ENCODE measurements at regions not wholly inside any gene's neighbourhood (a gene's known extent, or its start where the extent isn't known, plus 50 kb on each side); places are given as distances from the start of the nearest gene placed in this dataset.

DNA sequence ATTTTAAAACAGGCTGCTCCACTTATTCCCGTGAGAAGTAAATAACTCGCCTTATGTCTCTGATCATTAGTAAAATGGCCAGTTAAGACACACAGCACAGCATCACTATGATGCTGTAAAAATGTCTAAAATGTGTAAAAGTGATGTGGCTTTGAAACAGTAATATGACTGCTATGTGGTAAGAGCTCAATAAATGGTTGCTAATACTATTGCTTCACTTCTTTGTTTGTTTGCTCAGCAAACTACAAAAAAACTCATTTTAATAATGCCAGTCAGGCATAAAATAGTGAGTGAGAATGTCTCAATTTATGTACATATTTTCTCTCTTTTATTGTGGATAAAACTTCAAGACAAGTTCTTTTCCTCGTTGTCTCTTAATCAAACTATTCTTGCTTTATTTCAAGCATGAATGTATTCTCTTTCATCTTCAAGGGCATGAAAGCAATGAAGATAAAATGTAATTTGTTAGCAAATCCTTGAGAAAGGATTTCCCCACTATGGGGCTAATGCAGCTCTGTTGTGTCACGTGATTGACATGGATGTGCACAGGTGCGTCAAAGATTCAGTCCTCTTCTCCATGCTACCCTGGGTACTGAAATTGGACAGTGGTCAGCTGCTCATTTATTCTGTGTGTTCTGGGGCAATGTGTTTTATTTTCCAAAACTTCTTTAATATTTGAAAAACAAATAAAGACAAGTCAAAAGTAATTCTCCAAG lies 387.2 kb downstream of the TRIB2 start:
- no peak for TF ChIP-seq POLR2A (IDR thresholded peaks at IDR 0.05; ENCODE audit: low read depth, low read length)
- TF ChIP-seq POLR2AphosphoS5 (IDR thresholded peaks at IDR 0.05; ENCODE audit: low read depth, low read length): no peak
- TF ChIP-seq POU2F2 (IDR thresholded peaks at IDR 0.05; ENCODE audit: low read depth, low read length): no peak
- no peak for TF ChIP-seq TAF1 (IDR thresholded peaks at IDR 0.05; ENCODE audit: low read depth, low read length)
- no peak for TF ChIP-seq PAX5 (IDR thresholded peaks at IDR 0.05; ENCODE audit: insufficient read depth, low read length, severe bottlenecking)
- TF ChIP-seq SPI1 (IDR thresholded peaks at IDR 0.05; ENCODE audit: low read depth, low read length): no peak
- FAIRE-seq (no peak), DNase-seq (ENCODE audit: insufficient read length, low spot score) (no peak)

- TF ChIP-seq POU2F2 (IDR thresholded peaks at IDR 0.05; ENCODE audit: low read depth, low read length): no peak
- TF ChIP-seq PAX5 (IDR thresholded peaks at IDR 0.05; ENCODE audit: insufficient read depth, low read length, severe bottlenecking): no peak
- TF ChIP-seq POLR2AphosphoS5 (IDR thresholded peaks at IDR 0.05; ENCODE audit: low read depth, low read length): no peak
- TF ChIP-seq SPI1 (IDR thresholded peaks at IDR 0.05; ENCODE audit: low read depth, low read length): no peak
- no peak for TF ChIP-seq TAF1 (IDR thresholded peaks at IDR 0.05; ENCODE audit: low read depth, low read length)
- TF ChIP-seq POLR2A (IDR thresholded peaks at IDR 0.05; ENCODE audit: low read depth, low read length): no peak
- no peak for DNase-seq (ENCODE audit: insufficient read length, low spot score)
- FAIRE-seq: no peak
Measured at GRCh38 chr2:13104723-13105122, 388.0 kb downstream of the TRIB2 start.

- FAIRE-seq (no peak), DNase-seq (ENCODE audit: insufficient read length, low spot score) (no peak)
- TF ChIP-seq POLR2A (IDR thresholded peaks at IDR 0.05; ENCODE audit: low read depth, low read length): no peak
- no peak for TF ChIP-seq PAX5 (IDR thresholded peaks at IDR 0.05; ENCODE audit: insufficient read depth, low read length, severe bottlenecking)
- no peak for TF ChIP-seq POU2F2 (IDR thresholded peaks at IDR 0.05; ENCODE audit: low read depth, low read length)
- TF ChIP-seq SPI1 (IDR thresholded peaks at IDR 0.05; ENCODE audit: low read depth, low read length): no peak
- no peak for TF ChIP-seq TAF1 (IDR thresholded peaks at IDR 0.05; ENCODE audit: low read depth, low read length)
- no peak for TF ChIP-seq POLR2AphosphoS5 (IDR thresholded peaks at IDR 0.05; ENCODE audit: low read depth, low read length)
Measured at GRCh38 chr2:13106302-13106701, 389.6 kb downstream of the TRIB2 start.

- FAIRE-seq (no peak), DNase-seq (ENCODE audit: insufficient read length, low spot score) (no peak)
- TF ChIP-seq TAF1 (IDR thresholded peaks at IDR 0.05; ENCODE audit: low read depth, low read length): no peak
- TF ChIP-seq PAX5 (IDR thresholded peaks at IDR 0.05; ENCODE audit: insufficient read depth, low read length, severe bottlenecking): no peak
- no peak for TF ChIP-seq SPI1 (IDR thresholded peaks at IDR 0.05; ENCODE audit: low read depth, low read length)
- TF ChIP-seq POU2F2 (IDR thresholded peaks at IDR 0.05; ENCODE audit: low read depth, low read length): no peak
- TF ChIP-seq POLR2AphosphoS5 (IDR thresholded peaks at IDR 0.05; ENCODE audit: low read depth, low read length): no peak
- TF ChIP-seq POLR2A (IDR thresholded peaks at IDR 0.05; ENCODE audit: low read depth, low read length): no peak
Measured at GRCh38 chr2:13109516-13109915, 392.8 kb downstream of the TRIB2 start.

- no peak for TF ChIP-seq POLR2A (IDR thresholded peaks at IDR 0.05; ENCODE audit: low read depth, low read length)
- no peak for TF ChIP-seq TAF1 (IDR thresholded peaks at IDR 0.05; ENCODE audit: low read depth, low read length)
- no peak for TF ChIP-seq SPI1 (IDR thresholded peaks at IDR 0.05; ENCODE audit: low read depth, low read length)
- TF ChIP-seq POLR2AphosphoS5 (IDR thresholded peaks at IDR 0.05; ENCODE audit: low read depth, low read length): no peak
- TF ChIP-seq PAX5 (IDR thresholded peaks at IDR 0.05; ENCODE audit: insufficient read depth, low read length, severe bottlenecking): no peak
- TF ChIP-seq POU2F2 (IDR thresholded peaks at IDR 0.05; ENCODE audit: low read depth, low read length): no peak
- FAIRE-seq: no peak
- DNase-seq (ENCODE audit: insufficient read length, low spot score): no peak
Measured at GRCh38 chr2:13110825-13111224, 394.1 kb downstream of the TRIB2 start.

DNA sequence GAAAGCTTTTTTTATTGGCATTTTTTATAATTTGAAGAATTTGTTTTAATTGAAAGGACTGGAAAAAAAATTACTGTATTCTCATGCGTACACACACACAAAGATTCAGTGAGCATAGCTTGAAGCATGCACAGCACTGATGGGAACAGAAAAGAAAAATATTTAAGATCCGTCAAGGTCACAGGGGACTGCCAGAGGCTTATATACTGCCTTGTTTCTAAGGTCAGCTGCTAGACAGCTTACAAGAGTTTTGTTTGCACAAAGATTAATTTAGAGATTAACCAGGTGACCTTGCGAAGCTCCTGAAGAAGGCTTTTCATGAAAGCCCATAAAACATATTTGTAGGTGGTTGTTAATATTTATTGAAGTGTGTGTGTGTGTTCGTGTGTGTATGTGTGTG lies 396.3 kb downstream of the TRIB2 start:
- TF ChIP-seq PAX5 (IDR thresholded peaks at IDR 0.05; ENCODE audit: insufficient read depth, low read length, severe bottlenecking) (no peak), POLR2A (IDR thresholded peaks at IDR 0.05; ENCODE audit: low read depth, low read length) (no peak), POU2F2 (IDR thresholded peaks at IDR 0.05; ENCODE audit: low read depth, low read length) (no peak), POLR2AphosphoS5 (IDR thresholded peaks at IDR 0.05; ENCODE audit: low read depth, low read length) (no peak), SPI1 (IDR thresholded peaks at IDR 0.05; ENCODE audit: low read depth, low read length) (no peak), TAF1 (IDR thresholded peaks at IDR 0.05; ENCODE audit: low read depth, low read length) (no peak)
- no peak for FAIRE-seq
- DNase-seq (ENCODE audit: insufficient read length, low spot score): no peak

DNA sequence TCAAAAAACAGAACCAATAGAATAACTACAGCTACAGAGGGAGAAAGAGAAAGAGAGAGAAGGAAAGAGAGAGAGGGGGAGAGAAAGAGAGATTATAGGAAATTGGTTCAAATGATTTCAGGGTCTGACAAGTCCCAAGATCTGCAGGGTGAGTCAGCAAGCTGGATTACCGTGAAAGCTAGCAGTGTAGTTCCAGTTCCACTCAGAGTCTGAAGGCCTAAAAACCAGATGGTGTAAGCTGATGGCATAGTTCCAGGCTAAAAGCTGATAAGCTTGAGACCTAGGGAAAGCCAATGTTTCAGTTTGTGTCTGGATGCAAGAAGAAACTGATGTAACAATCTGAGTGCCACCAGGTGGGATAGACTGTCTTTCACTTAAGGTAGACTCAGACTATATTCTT lies 397.7 kb downstream of the TRIB2 start:
- FAIRE-seq (no peak), DNase-seq (ENCODE audit: insufficient read length, low spot score) (no peak)
- TF ChIP-seq PAX5 (IDR thresholded peaks at IDR 0.05; ENCODE audit: insufficient read depth, low read length, severe bottlenecking) (no peak), POLR2A (IDR thresholded peaks at IDR 0.05; ENCODE audit: low read depth, low read length) (no peak), POLR2AphosphoS5 (IDR thresholded peaks at IDR 0.05; ENCODE audit: low read depth, low read length) (no peak), TAF1 (IDR thresholded peaks at IDR 0.05; ENCODE audit: low read depth, low read length) (no peak), SPI1 (IDR thresholded peaks at IDR 0.05; ENCODE audit: low read depth, low read length) (no peak), POU2F2 (IDR thresholded peaks at IDR 0.05; ENCODE audit: low read depth, low read length) (no peak)

DNA sequence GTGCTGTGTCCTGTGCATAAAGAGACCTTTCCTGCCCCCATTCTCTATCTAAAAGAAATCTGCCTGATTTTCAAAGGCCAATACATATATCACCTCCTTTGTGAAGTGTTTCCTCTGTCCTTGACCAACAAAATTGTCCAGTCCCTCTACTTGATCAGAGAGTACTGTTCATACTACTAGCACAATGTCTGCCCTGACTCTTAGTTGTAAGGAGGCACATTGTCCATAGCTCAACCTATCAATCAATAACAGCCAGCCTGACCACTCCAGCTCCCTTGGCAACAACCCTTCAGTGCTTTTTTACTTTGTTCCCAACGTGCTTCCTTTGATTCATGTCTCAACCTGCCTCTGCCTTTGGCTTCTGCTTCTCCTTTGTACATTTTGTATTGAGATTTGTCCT lies 398.9 kb downstream of the TRIB2 start:
- no peak for TF ChIP-seq POLR2A (IDR thresholded peaks at IDR 0.05; ENCODE audit: low read depth, low read length)
- no peak for TF ChIP-seq POLR2AphosphoS5 (IDR thresholded peaks at IDR 0.05; ENCODE audit: low read depth, low read length)
- TF ChIP-seq SPI1 (IDR thresholded peaks at IDR 0.05; ENCODE audit: low read depth, low read length): no peak
- DNase-seq (ENCODE audit: insufficient read length, low spot score) (no peak), FAIRE-seq (no peak)

- FAIRE-seq (no peak), DNase-seq (ENCODE audit: insufficient read length, low spot score) (no peak)
- TF ChIP-seq POU2F2 (IDR thresholded peaks at IDR 0.05; ENCODE audit: low read depth, low read length) (no peak), POLR2AphosphoS5 (IDR thresholded peaks at IDR 0.05; ENCODE audit: low read depth, low read length) (no peak), SPI1 (IDR thresholded peaks at IDR 0.05; ENCODE audit: low read depth, low read length) (no peak), PAX5 (IDR thresholded peaks at IDR 0.05; ENCODE audit: insufficient read depth, low read length, severe bottlenecking) (no peak), POLR2A (IDR thresholded peaks at IDR 0.05; ENCODE audit: low read depth, low read length) (no peak), TAF1 (IDR thresholded peaks at IDR 0.05; ENCODE audit: low read depth, low read length) (no peak)
Measured at GRCh38 chr2:13121096-13121495, 404.4 kb downstream of the TRIB2 start.

DNA sequence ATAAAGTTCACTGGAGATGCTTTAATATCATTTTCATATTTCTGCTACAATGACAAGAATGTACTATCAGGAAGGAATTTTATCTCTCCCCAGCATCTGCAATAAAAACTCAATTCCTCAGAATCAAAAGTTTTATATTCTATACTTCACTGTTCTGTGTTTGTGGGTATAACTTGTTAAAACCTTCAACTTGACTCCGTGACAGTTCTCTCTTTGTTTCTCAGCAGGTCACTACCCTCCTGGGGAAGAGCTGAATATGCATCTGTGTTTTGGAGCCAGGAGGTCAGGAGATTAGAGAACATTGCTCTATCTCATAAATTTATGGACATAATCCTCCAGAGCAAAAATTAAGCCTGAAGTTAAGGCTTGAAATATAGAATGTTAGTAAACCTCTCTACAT lies 411.4 kb downstream of the TRIB2 start:
- DNase-seq (ENCODE audit: insufficient read length, low spot score) (no peak), FAIRE-seq (no peak)
- no peak for TF ChIP-seq TAF1 (IDR thresholded peaks at IDR 0.05; ENCODE audit: low read depth, low read length)
- TF ChIP-seq POU2F2 (IDR thresholded peaks at IDR 0.05; ENCODE audit: low read depth, low read length): no peak
- TF ChIP-seq POLR2A (IDR thresholded peaks at IDR 0.05; ENCODE audit: low read depth, low read length): no peak
- TF ChIP-seq SPI1 (IDR thresholded peaks at IDR 0.05; ENCODE audit: low read depth, low read length): no peak
- no peak for TF ChIP-seq PAX5 (IDR thresholded peaks at IDR 0.05; ENCODE audit: insufficient read depth, low read length, severe bottlenecking)
- TF ChIP-seq POLR2AphosphoS5 (IDR thresholded peaks at IDR 0.05; ENCODE audit: low read depth, low read length): no peak
